CD4-positive, alpha-beta T cell treated with Interleukin-10 for 1 hour (primary cell): ENCODE measurements at regions not wholly inside any gene's neighbourhood (a gene's known extent, or its start where the extent isn't known, plus 50 kb on each side); places are given as distances from the start of the nearest gene placed in this dataset.
"Not testable (repeated sequence)": the region's sequence is repeated elsewhere in the genome, so short reads cannot be mapped to it uniquely, and the experiment has no call there.

Experiments used
- DNase-seq: peaks from one replicate; pipeline ENCODE4 v3.0.0-alpha.2; 2020

DNA sequence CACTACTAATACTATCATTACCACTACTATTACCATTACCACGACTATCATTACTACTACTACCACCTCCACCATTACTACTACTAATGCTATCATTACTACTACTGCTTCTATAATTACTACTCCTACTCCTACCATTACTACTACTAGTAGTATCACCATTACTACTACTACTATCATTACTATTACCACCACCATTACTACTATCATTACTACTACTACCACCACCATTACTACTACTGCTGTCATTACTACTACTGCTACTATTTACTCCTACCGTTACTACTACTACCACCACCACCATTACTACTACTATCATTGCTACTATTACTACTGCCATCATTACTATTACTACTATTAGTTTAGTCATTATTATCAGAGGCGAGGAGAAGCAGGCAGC lies 140.9 kb upstream of the KCNJ15 start:
- no peak for DNase-seq

DNA sequence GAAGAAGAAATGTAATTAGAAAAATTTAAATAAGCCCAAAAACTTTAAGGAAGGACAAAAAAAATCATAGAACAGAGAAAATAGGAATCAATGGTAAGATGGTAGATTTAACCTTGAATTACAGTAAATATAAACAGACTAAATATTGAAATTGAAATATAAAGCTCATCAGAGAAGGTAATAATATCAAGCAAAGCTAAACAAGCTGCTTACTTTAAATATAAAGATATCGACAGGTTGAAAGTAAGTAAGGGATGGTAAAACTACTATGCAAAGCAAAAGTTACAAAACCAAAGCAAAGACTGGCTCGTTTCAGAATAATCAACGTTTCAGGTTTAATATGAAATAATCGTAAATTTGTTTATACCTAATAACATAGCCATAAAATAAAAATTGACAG lies 137.0 kb upstream of the KCNJ15 start:
- DNase-seq = no peak

DNA sequence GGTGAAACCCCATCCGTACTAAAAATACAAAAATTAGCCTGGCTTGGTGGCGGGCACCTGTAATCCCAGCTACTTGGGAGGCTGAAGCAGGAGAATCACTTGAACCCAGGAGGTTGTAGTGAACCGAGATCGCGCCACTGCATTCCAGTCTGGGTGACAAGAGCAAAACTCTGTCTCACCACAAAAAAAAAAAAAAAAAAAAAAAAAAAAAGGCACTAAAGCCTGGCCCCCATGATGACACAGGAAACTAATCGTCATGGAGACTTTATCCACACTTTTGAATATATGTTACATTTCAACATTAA lies 136.2 kb upstream of the KCNJ15 start:
- DNase-seq = not testable (repeated sequence)

- DNase-seq = no peak
Measured at GRCh38 chr21:38120984-38121855, 135.6 kb upstream of the KCNJ15 start.

GRCh38 chr21:38121888-38122720 lies 134.7 kb upstream of the KCNJ15 start:
- no peak for DNase-seq

DNA sequence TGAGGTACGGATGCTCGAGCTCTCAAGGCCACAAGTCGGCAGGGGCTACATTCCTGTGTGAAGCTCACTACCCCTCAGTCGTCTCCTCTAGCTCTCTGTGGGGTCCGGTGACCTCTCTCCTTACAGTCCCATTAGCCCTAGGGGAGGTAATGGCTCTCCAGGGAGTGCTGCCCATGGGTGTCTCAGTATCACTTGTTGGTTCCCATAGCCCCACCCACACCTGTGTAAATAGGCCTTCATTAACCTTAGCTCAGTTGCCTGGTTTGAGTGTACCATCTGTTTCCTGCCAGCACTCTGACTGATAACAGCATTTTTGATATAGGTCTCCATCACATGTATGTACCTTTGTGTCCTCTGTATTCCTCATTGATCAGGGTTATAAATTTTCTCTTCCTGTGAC lies 133.2 kb upstream of the KCNJ15 start:
- DNase-seq = no peak

DNA sequence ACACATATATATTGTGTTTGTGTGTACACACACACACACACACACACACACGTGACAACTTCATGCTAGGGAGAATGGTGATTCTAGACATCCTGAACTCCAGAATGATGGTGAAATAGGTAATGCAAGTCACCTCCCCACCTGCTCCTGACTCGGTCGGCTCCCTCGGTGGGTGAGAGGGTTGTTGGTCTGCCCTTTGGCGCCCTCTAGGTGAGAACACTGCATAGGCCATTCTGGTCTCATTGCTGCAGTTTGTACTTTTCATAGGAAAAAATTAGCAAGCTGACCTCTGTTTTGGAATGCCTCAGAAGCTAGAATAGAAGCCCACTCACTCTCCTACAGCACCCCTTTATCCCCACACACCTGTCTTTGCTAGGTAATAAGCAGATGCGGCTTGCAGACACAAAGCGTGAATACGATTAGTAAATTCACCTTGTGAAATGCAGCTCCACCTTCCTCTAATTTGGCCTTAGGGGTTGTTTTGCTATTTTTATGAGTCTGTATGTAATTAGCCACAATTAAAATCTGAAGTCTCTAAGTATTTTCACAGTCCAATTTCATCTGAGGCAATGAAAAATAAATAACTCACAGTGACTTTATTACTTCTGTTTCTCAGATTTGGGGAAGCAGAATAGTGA lies 130.0 kb upstream of the KCNJ15 start:
- peak; percentile 41 for DNase-seq

DNA sequence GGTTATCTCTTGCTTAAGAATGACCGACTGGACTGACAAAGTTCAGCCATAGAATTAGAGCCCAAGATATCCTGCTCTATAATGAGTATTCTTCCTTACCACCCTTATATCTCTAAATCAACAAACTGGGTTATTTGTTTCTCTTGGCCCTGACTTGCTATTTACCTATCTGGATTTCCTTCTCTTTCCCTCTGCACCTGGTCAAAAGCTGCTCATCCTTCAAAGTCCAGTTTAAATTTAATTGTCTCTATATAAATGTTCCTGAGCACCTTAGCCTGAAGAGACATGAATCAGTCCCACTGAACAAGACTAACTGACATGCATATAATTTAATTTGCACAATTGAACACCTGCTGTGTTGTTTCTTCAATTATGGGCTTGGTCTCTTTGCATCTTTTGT lies 127.1 kb upstream of the KCNJ15 start:
- DNase-seq = no peak

DNA sequence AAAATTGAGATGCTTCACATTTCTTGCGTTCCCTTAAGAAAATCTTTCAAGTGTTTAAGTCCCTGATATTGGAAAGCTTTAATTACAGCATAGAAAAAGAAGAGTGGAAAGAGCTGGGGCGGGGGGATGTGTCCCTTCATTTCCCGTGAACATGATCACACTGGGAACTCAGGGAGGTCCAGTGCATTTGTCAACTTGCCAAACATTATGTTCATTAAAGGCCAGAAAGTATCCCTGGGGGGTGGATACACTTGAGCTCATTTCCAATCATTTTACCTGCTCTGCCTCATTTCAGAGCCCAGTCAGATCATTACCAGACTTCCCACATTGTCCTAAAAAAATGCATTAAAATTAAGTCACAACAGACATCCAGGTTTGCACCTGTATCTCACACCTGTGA lies 123.6 kb upstream of the KCNJ15 start:
- no peak for DNase-seq

DNA sequence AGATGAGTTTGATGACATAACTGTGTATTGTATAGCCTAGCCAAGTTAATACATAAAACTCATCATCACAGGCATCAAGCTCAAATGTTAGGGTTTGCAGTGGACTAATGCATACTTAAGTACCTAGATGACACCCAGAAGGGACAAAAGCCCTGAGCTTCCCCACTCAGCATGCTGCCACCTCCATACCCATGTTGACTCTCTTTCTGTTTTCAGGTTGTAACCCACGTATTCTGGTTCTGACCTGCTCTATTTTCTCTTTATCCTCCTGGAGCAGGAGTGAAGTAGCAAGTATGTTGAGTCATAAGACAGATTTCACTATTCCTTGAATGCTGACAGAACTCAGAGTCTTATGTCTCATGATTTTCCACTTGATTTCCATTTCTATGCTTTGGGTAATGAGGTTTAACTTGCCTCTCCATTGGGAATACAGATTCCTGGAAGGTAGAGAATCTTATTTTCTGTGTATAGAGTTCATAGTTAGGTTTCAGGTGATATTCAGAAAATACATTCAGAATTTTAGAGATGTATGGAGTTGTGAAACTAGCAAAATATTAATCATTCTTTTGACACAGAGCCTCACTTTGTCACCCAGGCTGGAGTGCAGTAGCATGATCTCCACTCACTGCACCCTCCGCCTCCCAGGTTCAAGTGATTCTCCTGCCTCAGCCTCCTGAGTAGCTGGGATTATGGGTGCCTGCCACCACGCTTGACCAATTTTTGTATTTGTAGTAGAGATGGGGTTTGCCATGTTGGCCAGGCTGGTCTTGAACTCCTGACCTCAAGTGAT lies 122.5 kb upstream of the KCNJ15 start:
- DNase-seq = no peak

DNA sequence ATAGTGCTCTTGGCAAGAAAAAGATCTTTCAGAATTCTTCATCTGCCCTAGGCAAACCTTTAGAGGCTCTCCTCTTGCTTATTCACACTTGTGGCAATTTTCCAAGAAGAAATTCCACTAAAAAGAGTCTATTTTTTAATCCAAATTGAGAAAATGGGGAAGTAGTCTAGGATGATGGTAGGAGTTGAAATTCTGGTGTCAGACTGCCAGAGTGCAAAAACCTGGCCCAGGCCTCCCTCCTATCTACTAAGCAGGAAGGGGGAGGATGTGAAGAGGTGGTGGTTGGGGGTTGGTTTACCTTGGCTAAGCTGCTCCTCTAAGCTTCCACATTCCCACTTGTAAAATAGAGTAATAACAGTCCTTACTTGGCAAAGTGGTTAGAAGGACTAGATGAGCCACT lies 120.6 kb upstream of the KCNJ15 start:
- DNase-seq = no peak

GRCh38 chr21:38139380-38140168 lies 117.2 kb upstream of the KCNJ15 start:
- no peak for DNase-seq

DNA sequence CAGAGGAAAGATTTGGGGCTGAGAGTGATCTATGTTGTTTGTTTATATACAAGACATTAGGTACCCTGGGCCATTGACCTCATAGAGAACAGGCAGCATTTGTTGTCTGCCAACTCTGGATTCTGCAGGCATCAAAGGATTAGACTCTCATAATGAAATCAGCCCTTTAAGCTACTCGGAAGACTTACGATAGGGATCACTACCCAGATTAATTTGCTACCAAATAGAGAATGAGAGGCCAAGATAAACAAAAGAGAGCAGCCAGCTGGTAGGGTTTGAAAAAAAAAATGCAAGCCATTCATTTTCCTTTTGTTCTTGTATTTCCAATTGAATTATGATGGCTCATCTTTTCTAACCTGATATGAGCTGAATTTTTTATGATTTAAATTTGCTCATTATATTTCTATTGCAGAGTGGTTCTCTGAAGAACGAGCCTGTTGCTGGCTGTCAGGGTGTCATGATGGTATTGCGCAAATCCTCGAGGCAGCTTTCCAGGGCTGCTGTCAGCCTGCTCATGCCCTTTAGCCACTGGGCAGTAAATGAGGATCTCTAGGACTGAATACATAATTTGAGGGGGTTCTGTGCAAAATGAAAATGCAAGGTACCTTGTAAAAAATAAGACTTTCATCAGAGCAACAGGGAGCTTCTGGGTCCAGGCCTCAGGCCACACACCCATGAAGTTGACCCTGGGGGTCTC lies 116.4 kb upstream of the KCNJ15 start:
- no peak for DNase-seq

- DNase-seq = no peak
Measured at GRCh38 chr21:38142224-38142623, 114.6 kb upstream of the KCNJ15 start.

- no peak for DNase-seq
Measured at GRCh38 chr21:38144193-38144592, 112.6 kb upstream of the KCNJ15 start.

DNA sequence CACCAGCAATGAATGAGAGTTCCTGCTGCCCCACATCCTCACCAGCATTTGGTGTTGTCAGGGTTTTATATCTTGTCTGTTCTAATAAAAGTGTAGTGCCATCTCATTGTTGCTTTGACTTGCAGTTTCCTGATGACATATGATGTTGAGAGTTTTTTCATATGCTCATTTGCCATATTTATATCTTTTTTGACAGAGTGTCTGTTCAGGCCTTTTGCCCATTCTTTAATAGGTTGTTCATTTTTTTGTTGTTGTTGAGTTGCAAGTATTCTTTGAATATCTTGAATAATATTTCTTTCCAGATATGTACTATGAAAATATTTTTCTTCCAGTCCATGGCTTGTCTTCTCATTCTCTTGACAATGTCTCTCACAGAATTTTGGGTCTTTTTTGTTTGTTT lies 111.7 kb upstream of the KCNJ15 start:
- DNase-seq = no peak

DNA sequence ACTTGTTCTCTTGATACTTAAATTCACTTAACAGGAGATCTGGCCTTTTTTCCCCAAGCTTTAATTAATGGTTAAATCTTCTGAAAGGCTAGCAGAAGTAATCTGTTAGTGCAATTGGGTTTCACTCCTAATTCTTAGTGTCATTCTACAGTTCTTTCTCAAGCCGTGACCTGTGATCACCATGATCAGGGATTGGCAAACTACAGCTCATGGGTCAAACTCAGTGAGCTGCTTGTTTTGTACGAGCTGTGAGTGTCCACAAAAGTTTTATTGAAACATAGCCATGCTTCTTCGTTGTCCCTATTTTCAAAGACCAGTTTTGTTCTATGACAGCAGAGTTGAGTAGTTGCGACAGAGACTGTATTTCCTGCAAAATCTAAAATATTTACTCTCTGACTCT lies 109.4 kb upstream of the KCNJ15 start:
- DNase-seq = no peak

- no peak for DNase-seq
Measured at GRCh38 chr21:38148046-38148445, 108.7 kb upstream of the KCNJ15 start.

GRCh38 chr21:38151021-38151645 lies 105.7 kb upstream of the KCNJ15 start:
- DNase-seq = no peak

DNA sequence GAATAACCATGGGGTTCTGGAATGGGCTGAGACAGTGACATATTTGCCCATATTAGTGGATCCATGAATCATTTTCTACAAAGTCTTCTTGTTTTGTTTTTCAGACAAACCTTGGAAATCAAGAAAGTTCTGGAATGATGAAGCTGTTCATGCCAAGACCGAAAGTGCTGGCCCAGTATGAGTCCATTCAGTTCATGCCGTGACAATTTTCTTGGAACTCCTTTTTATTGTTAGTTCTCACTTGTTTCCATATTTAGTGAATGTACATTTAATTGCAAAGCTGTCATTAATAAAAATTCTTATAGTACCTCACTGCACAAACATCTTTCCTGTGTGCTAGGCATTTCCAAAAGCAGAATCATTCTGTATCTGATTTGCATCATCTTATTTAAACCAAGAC lies 100.6 kb upstream of the KCNJ15 start:
- DNase-seq = no peak

DNA sequence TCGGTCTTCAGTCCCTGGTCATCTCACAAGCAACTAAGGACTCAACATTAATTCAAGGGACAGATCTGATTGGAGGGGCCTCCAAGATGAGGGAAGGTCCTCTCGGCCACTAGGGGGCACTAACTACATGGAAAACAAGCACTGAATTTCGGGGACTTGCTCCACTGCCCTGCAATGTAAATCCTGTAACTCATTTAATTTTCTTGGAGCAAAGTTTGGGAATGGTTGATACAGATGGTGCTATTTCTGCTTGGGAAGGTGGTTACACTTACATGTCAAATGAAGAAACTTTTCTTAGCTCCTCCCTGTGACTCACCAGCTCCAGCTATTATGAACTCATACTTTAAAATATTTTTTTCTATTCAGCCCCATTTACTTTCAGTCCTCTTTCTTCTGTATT lies 97.4 kb upstream of the KCNJ15 start:
- DNase-seq = peak; percentile 49
